Keratinocyte (primary cell): ENCODE measurements at regions not wholly inside any gene's neighbourhood (a gene's known extent, or its start where the extent isn't known, plus 50 kb on each side); places are given as distances from the start of the nearest gene placed in this dataset.

Experiments
- DNase-seq: peaks from one replicate; pipeline ENCODE4 v3.0.0-alpha.2; 2011; ENCODE audit warnings: low read depth, missing footprints, low spot score
- FAIRE-seq: peaks from 2 replicates; lab custom pipeline; 2011; peaks lifted over from hg19 to GRCh38; lab: Jason Lieb, UNC
- H2AFZ ChIP-seq: 2 replicates; pipeline ENCODE4 v1.6.0; 2012; ENCODE audit warnings: low read length, control low read depth, inconsistent platforms; ENCODE audit not compliant: control insufficient read depth
- H3K27ac ChIP-seq: 2 replicates; pipeline ENCODE4 v1.5.1; 2011; ENCODE audit warnings: low read length; ENCODE audit not compliant: control insufficient read depth, insufficient read depth
- H3K27me3 ChIP-seq: 3 replicates; pipeline ENCODE4 v1.6.0; 2011; ENCODE audit warnings: low read length; ENCODE audit not compliant: control insufficient read depth, insufficient read depth; ENCODE audit errors: extremely low read depth
- H3K36me3 ChIP-seq, 2 experiments: 2 replicates in 1 of 2; 3 replicates in 1 of 2; pipeline ENCODE4 v1.5.1; 2011; ENCODE audit warnings: low read length in 2 of 2, mild to moderate bottlenecking in 1 of 2; ENCODE audit not compliant: control insufficient read depth in 2 of 2, insufficient read depth in 2 of 2; ENCODE audit errors: extremely low read depth in 1 of 2
- H3K4me1 ChIP-seq: 3 replicates; pipeline ENCODE4 v1.5.1; 2011; ENCODE audit warnings: low read length; ENCODE audit not compliant: control insufficient read depth, insufficient read depth; ENCODE audit errors: extremely low read depth
- H3K4me2 ChIP-seq: 3 replicates; pipeline ENCODE4 v1.6.0; 2011; ENCODE audit warnings: low read depth, low read length; ENCODE audit not compliant: control insufficient read depth, insufficient read depth; ENCODE audit errors: extremely low read depth
- H3K4me3 ChIP-seq, 3 experiments: fragments of 200-600 bp in 1 of 3; sonication (generic) in 1 of 3; 2 replicates in 2 of 3; 3 replicates in 1 of 3; pipeline ENCODE4 v1.5.1; 2011 to 2016; ENCODE audit warnings: low read length in 3 of 3, mild to moderate bottlenecking in 3 of 3, control low read depth in 2 of 3, inconsistent platforms in 1 of 3, low read depth in 1 of 3, mixed read lengths in 1 of 3, mixed run types in 1 of 3, moderate library complexity in 1 of 3; ENCODE audit not compliant: control insufficient read depth in 2 of 3, insufficient read depth in 2 of 3; ENCODE audit errors: extremely low read depth in 1 of 3
- H3K79me2 ChIP-seq: 2 replicates; pipeline ENCODE4 v1.6.0; 2012; ENCODE audit warnings: low read length; ENCODE audit not compliant: control insufficient read depth, insufficient read depth
- H3K9ac ChIP-seq: 3 replicates; pipeline ENCODE4 v1.6.0; 2011; ENCODE audit warnings: low read length; ENCODE audit not compliant: control insufficient read depth, insufficient read depth; ENCODE audit errors: extremely low read depth
- H3K9me1 ChIP-seq: 3 replicates; pipeline ENCODE4 v1.6.0; 2011; ENCODE audit warnings: low read length; ENCODE audit not compliant: control insufficient read depth, insufficient read depth; ENCODE audit errors: extremely low read depth
- H3K9me3 ChIP-seq: 2 replicates; pipeline ENCODE4 v1.5.1; 2012; ENCODE audit warnings: low read depth, low read length; ENCODE audit not compliant: control insufficient read depth
- H4K20me1 ChIP-seq: 3 replicates; pipeline ENCODE4 v1.6.0; 2011; ENCODE audit warnings: low read length; ENCODE audit not compliant: control insufficient read depth, insufficient read depth; ENCODE audit errors: extremely low read depth
- EZH2 ChIP-seq: IDR thresholded peaks from one replicate; pipeline ENCODE4 v1.6.1; 2012; ENCODE audit warnings: inconsistent platforms, mild to moderate bottlenecking, low read length, moderate library complexity
- dilution Hi-C: fragments of 300-500 bp; cut with MboI; formaldehyde crosslinking; loops from one replicate; pipeline ENCODE4 v1.7.0; 2020; ENCODE audit warnings: low sequenced_read_pairs; ENCODE audit not compliant: extremely low pct_ligation_motif_present
- TF ChIP-seq, protein P1 (sequence below), 3 experiments: IDR thresholded peaks in 1 of 3; conservative IDR thresholded peaks in 1 of 3; optimal IDR thresholded peaks in 1 of 3; 2 replicates in 2 of 3; 3 replicates in 1 of 3; pipeline versions ENCODE3 to v1.5.1; 2011; ENCODE audit warnings: low read length in 3 of 3, mild to moderate bottlenecking in 3 of 3, moderate library complexity in 2 of 3, control low read depth in 1 of 3, inconsistent platforms in 1 of 3; ENCODE audit not compliant: insufficient read depth in 2 of 3; ENCODE audit errors: extremely low read depth in 1 of 3

DNA sequence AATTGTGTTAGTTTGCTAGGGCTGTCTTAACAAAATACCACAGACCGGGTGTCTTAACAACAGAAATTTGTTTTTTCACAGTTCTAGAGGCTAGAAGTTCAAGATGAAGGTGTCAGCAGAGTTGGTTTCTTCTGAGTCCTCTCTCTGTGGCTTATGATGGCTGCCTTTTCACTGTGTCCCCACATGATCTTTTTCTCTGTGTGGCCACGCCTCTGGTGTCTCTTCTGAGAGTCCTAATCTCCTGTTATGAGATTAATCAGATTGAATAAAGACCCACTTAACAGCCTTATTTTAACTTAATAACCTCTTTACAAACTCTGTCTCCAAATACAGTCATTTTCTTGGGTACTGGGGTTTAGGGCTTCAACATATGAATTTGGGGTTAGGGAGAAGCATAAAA lies 561.1 kb downstream of the NR2F1-AS1 start:
- no peak for FAIRE-seq
- dilution Hi-C loops: no loop called here

DNA sequence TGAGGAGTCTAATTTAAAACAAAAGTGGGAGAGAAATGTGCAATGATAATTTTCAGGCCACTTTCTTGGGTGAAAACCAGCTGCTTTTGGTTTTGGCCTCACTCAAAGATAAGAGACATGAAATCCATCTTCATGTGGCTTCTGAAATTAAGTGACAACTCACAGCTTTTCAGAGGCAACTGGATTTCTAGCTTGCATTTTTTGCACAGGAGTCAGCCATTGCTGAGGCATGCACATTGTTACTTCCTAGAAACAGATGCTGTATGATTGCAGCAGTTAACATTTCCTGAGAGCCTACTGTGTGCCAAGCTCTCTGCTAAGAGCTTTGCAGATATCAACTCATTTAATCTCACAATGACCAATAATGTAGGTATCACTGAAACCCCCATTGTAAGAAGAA lies 562.6 kb downstream of the NR2F1-AS1 start:
- FAIRE-seq: no peak
- no peaks in the 10 kb centered on the region for H3K4me1 ChIP-seq
- no peaks in the 10 kb centered on the region for H3K27me3 ChIP-seq
- no peaks in the 10 kb centered on the region for H3K79me2 ChIP-seq
- H3K4me2 ChIP-seq: no peak overlapping the region
- no peaks in the 10 kb centered on the region for H3K36me3 ChIP-seq
- TF ChIP-seq, protein P1, sequence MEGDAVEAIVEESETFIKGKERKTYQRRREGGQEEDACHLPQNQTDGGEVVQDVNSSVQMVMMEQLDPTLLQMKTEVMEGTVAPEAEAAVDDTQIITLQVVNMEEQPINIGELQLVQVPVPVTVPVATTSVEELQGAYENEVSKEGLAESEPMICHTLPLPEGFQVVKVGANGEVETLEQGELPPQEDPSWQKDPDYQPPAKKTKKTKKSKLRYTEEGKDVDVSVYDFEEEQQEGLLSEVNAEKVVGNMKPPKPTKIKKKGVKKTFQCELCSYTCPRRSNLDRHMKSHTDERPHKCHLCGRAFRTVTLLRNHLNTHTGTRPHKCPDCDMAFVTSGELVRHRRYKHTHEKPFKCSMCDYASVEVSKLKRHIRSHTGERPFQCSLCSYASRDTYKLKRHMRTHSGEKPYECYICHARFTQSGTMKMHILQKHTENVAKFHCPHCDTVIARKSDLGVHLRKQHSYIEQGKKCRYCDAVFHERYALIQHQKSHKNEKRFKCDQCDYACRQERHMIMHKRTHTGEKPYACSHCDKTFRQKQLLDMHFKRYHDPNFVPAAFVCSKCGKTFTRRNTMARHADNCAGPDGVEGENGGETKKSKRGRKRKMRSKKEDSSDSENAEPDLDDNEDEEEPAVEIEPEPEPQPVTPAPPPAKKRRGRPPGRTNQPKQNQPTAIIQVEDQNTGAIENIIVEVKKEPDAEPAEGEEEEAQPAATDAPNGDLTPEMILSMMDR (optimal IDR thresholded peaks at IDR 0.05 in 1 of 3, IDR thresholded peaks at IDR 0.05 in 1 of 3, conservative IDR thresholded peaks at IDR 0.05 in 1 of 3; ENCODE audit: extremely low read depth in 1 of 3, insufficient read depth in 2 of 3, low read length in 3 of 3): no peak
- TF ChIP-seq EZH2: no peak
- H2AFZ ChIP-seq: no peak overlapping the region
- dilution Hi-C loops: no loop called here
- no peak overlapping the region for H3K27ac ChIP-seq
- no peaks in the 10 kb centered on the region for H3K9me1 ChIP-seq
- no peak overlapping the region for H3K4me3 ChIP-seq
- H3K9me3 ChIP-seq: no peaks in the 10 kb centered on the region
- no peaks in the 10 kb centered on the region for H4K20me1 ChIP-seq
- no peak for DNase-seq
- H3K9ac ChIP-seq: no peak overlapping the region

More for the DNA sequence above, 561.1 kb downstream of the NR2F1-AS1 start:
- TF ChIP-seq, protein P1 (optimal IDR thresholded peaks at IDR 0.05 in 1 of 3, IDR thresholded peaks at IDR 0.05 in 1 of 3, conservative IDR thresholded peaks at IDR 0.05 in 1 of 3; ENCODE audit: extremely low read depth in 1 of 3, insufficient read depth in 2 of 3, low read length in 3 of 3): no peak
- no peak for TF ChIP-seq EZH2
- Histone ChIP-seq H3K27me3 (no peaks in the 10 kb centered on the region), H3K36me3 (no peaks in the 10 kb centered on the region), H3K4me3 (no peak overlapping the region), H3K4me1 (no peaks in the 10 kb centered on the region), H3K79me2 (no peaks in the 10 kb centered on the region), H3K9me3 (no peaks in the 10 kb centered on the region), H4K20me1 (no peaks in the 10 kb centered on the region), H3K9me1 (no peaks in the 10 kb centered on the region), H3K4me2 (no peak overlapping the region), H3K9ac (no peak overlapping the region), H3K27ac (no peak overlapping the region), H2AFZ (no peak overlapping the region)
- DNase-seq: no peak
